ENCODE measurements at regions not wholly inside any gene's neighbourhood (a gene's known extent, or its start where the extent isn't known, plus 50 kb on each side); places are given as distances from the start of the nearest gene placed in this dataset.

DNA sequence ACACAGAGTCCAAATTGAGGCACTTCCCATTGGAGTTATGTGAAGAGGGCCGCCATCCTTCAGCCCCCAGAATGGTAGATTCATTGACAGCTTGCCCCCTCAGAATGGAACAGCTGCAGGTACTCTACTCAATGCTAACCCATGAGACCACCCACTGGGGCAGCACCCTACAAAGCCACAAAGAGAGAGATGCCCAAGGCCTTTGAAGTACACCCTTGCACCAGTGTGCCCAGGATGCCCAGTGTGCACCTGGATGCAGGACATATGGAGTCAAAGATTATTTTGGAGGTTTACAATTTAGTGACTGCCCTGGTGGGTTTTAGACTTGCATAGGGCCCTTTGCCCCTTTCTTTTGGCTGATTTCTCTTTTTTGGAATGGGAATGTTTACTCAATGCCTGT, 933.9 kb downstream of the SLC16A7 start:
- WGBS (ENCODE audit: insufficient coverage): 100% methylated on average over 1 of the region's 1 CpG
- no peak overlapping the region for H2AFZ ChIP-seq (ENCODE audit: insufficient read depth, low read depth, low read length, poor library complexity, severe bottlenecking)
- no peaks in the 10 kb centered on the region for H3K36me3 Mint-ChIP-seq

DNA sequence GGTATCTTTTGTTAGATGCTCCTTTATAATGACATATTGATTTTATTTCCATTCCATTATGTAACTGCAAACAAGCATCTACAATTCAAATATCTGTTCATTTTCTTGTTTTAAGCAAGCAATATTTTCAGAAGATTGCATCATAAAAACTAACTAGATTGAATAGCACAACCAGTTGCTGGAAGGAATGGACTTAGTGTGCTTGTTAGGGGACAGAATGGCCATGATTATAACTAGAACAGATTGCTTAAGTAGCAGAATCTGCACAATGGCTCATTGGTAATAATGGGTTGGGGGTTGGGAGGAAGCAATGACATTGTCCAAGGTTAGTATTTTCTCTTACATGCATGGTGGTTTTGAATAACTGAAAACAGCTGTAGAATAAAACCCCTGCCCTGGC, 939.5 kb downstream of the SLC16A7 start:
- Mint-ChIP-seq H3K4me3 (no peak overlapping the region), H3K27ac (no peak overlapping the region), H3K36me3 (no peaks in the 10 kb centered on the region), H3K9me3 (peaks cover 0 to 5% (median 3%) of the 10 kb centered on the region in 7 donors), H3K4me1 (no peaks in the 10 kb centered on the region), H3K27me3 (ENCODE audit: low read depth in 3 of 3) (no peaks in the 10 kb centered on the region)
- H3K9ac ChIP-seq (ENCODE audit: insufficient read depth, low read length, poor library complexity, severe bottlenecking): no peak overlapping the region
- no peaks in the 10 kb centered on the region for H3K27me3 ChIP-seq (ENCODE audit: control insufficient read depth in 2 of 2, insufficient read depth in 2 of 2, low read length in 2 of 2)
- TF ChIP-seq, protein P1, sequence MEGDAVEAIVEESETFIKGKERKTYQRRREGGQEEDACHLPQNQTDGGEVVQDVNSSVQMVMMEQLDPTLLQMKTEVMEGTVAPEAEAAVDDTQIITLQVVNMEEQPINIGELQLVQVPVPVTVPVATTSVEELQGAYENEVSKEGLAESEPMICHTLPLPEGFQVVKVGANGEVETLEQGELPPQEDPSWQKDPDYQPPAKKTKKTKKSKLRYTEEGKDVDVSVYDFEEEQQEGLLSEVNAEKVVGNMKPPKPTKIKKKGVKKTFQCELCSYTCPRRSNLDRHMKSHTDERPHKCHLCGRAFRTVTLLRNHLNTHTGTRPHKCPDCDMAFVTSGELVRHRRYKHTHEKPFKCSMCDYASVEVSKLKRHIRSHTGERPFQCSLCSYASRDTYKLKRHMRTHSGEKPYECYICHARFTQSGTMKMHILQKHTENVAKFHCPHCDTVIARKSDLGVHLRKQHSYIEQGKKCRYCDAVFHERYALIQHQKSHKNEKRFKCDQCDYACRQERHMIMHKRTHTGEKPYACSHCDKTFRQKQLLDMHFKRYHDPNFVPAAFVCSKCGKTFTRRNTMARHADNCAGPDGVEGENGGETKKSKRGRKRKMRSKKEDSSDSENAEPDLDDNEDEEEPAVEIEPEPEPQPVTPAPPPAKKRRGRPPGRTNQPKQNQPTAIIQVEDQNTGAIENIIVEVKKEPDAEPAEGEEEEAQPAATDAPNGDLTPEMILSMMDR (IDR thresholded peaks at IDR 0.05): no peak
- H3K27ac ChIP-seq (ENCODE audit: low read depth in 1 of 2, low read length in 2 of 2): no peak overlapping the region
- DNase-seq: no peak
- H4K20me1 ChIP-seq (ENCODE audit: insufficient read depth, low read length): no peaks in the 10 kb centered on the region
- H3K9me3 ChIP-seq (replicated peaks in 1 of 2; ENCODE audit: control insufficient read depth in 1 of 2, insufficient read depth in 1 of 2, low read length in 2 of 2): peaks cover 4 to 9% of the 10 kb centered on the region in 2 donors
- H3K4me2 ChIP-seq (replicated peaks; ENCODE audit: extremely low read depth, low read length, poor library complexity, severe bottlenecking): no peak overlapping the region
- no peak overlapping the region for H2AFZ ChIP-seq (ENCODE audit: insufficient read depth, low read depth, low read length, poor library complexity, severe bottlenecking)
- no peaks in the 10 kb centered on the region for H3K79me2 ChIP-seq (ENCODE audit: insufficient read depth, low read length)
- H3K4me3 ChIP-seq (replicated peaks in 1 of 3; ENCODE audit: low read depth in 2 of 3, low read length in 3 of 3): no peak overlapping the region
- H3K4me1 ChIP-seq (ENCODE audit: control insufficient read depth in 1 of 2, insufficient read depth in 2 of 2, low read length in 2 of 2): no peaks in the 10 kb centered on the region
- intact Hi-C loops (cut with micrococcal nuclease): no loop called here
- no peaks in the 10 kb centered on the region for H3K36me3 ChIP-seq (replicated peaks in 1 of 2; ENCODE audit: control insufficient read depth in 1 of 2, insufficient read depth in 2 of 2, low read length in 2 of 2)

More for the DNA sequence above, 933.9 kb downstream of the SLC16A7 start:
- no peak overlapping the region for H3K27ac ChIP-seq (ENCODE audit: low read depth in 1 of 2, low read length in 2 of 2)
- no peaks in the 10 kb centered on the region for H3K79me2 ChIP-seq (ENCODE audit: insufficient read depth, low read length)
- peak overlapping the region in 1 of 7 donors; percentile 37 for H3K27ac Mint-ChIP-seq
- peaks cover 0 to 6% (median 2%) of the 10 kb centered on the region in 7 donors for H3K9me3 Mint-ChIP-seq
- H3K4me1 ChIP-seq (ENCODE audit: control insufficient read depth in 1 of 2, insufficient read depth in 2 of 2, low read length in 2 of 2): no peaks in the 10 kb centered on the region
- no peak overlapping the region for H3K4me3 ChIP-seq (replicated peaks in 1 of 3; ENCODE audit: low read depth in 2 of 3, low read length in 3 of 3)
- no peak for DNase-seq
- no peaks in the 10 kb centered on the region for H4K20me1 ChIP-seq (ENCODE audit: insufficient read depth, low read length)
- H3K9me3 ChIP-seq (replicated peaks in 1 of 2; ENCODE audit: control insufficient read depth in 1 of 2, insufficient read depth in 1 of 2, low read length in 2 of 2): peaks cover 3 to 8% of the 10 kb centered on the region in 2 donors
- H3K27me3 Mint-ChIP-seq (ENCODE audit: low read depth in 3 of 3): no peaks in the 10 kb centered on the region
- no peaks in the 10 kb centered on the region for H3K4me1 Mint-ChIP-seq
- H3K36me3 ChIP-seq (replicated peaks in 1 of 2; ENCODE audit: control insufficient read depth in 1 of 2, insufficient read depth in 2 of 2, low read length in 2 of 2): no peaks in the 10 kb centered on the region
- no peak overlapping the region for H3K9ac ChIP-seq (ENCODE audit: insufficient read depth, low read length, poor library complexity, severe bottlenecking)
- H3K4me3 Mint-ChIP-seq: no peak overlapping the region
- H3K4me2 ChIP-seq (replicated peaks; ENCODE audit: extremely low read depth, low read length, poor library complexity, severe bottlenecking): no peak overlapping the region
- intact Hi-C loops (cut with micrococcal nuclease): no loop called here
- H3K27me3 ChIP-seq (ENCODE audit: control insufficient read depth in 2 of 2, insufficient read depth in 2 of 2, low read length in 2 of 2): no peaks in the 10 kb centered on the region
- TF ChIP-seq, protein P1 (IDR thresholded peaks at IDR 0.05): no peak

Measured in CD14-positive monocyte (primary cell).